ENCODE measurements at regions not wholly inside any gene's neighbourhood (a gene's known extent, or its start where the extent isn't known, plus 50 kb on each side); places are given as distances from the start of the nearest gene placed in this dataset.
"Not testable (repeated sequence)": the region's sequence is repeated elsewhere in the genome, so short reads cannot be mapped to it uniquely, and the experiment has no call there.

GRCh38 chr4:38386654-38387188 is 277.3 kb upstream of the KLF3 start:
- no peak for FAIRE-seq

- no peak for FAIRE-seq
Observed at GRCh38 chr4:38387348-38387747, 276.7 kb upstream of the KLF3 start.

GRCh38 chr4:38387819-38388218 is 276.2 kb upstream of the KLF3 start:
- FAIRE-seq: no peak

- FAIRE-seq: not testable (repeated sequence)
Observed at GRCh38 chr4:38388907-38389306, 275.1 kb upstream of the KLF3 start.

- no peak for FAIRE-seq
Observed at GRCh38 chr4:38390969-38391545, 272.9 kb upstream of the KLF3 start.

GRCh38 chr4:38392223-38392855 is 271.7 kb upstream of the KLF3 start:
- no peak for FAIRE-seq

GRCh38 chr4:38396091-38396490 is 267.9 kb upstream of the KLF3 start:
- FAIRE-seq: no peak

- FAIRE-seq: no peak
Observed at GRCh38 chr4:38396845-38397547, 267.0 kb upstream of the KLF3 start.

- FAIRE-seq: no peak
Observed at GRCh38 chr4:38400946-38401345, 263.1 kb upstream of the KLF3 start.

GRCh38 chr4:38406243-38406642 is 257.8 kb upstream of the KLF3 start:
- no peak for FAIRE-seq

- FAIRE-seq: no peak
Observed at GRCh38 chr4:38409852-38410251, 254.1 kb upstream of the KLF3 start.

- FAIRE-seq: no peak
Observed at GRCh38 chr4:38411092-38411491, 252.9 kb upstream of the KLF3 start.

- FAIRE-seq: no peak
Observed at GRCh38 chr4:38411981-38412536, 251.9 kb upstream of the KLF3 start.

GRCh38 chr4:38413524-38414341 is 250.3 kb upstream of the KLF3 start:
- FAIRE-seq: no peak

GRCh38 chr4:38414410-38414809 is 249.6 kb upstream of the KLF3 start:
- no peak for FAIRE-seq

GRCh38 chr4:38415682-38416081 is 248.3 kb upstream of the KLF3 start:
- FAIRE-seq: no peak

GRCh38 chr4:38416450-38417014 is 247.5 kb upstream of the KLF3 start:
- no peak for FAIRE-seq

- not testable (repeated sequence) for FAIRE-seq
Observed at GRCh38 chr4:38420254-38420653, 243.7 kb upstream of the KLF3 start.

GRCh38 chr4:38422850-38423249 is 241.1 kb upstream of the KLF3 start:
- no peak for FAIRE-seq

- FAIRE-seq: no peak
Observed at GRCh38 chr4:38424151-38424871, 239.7 kb upstream of the KLF3 start.

- no peak for FAIRE-seq
Observed at GRCh38 chr4:38426532-38426931, 237.5 kb upstream of the KLF3 start.

- no peak for FAIRE-seq
Observed at GRCh38 chr4:38430841-38431240, 233.2 kb upstream of the KLF3 start.

All from endometrium (tissue), 2 donors.